RWPE1 (cell line): ENCODE measurements at regions not wholly inside any gene's neighbourhood (a gene's known extent, or its start where the extent isn't known, plus 50 kb on each side); places are given as distances from the start of the nearest gene placed in this dataset.

ENCODE experiments used
- CTCF ChIA-PET: fragments of 350-600 bp; sonication (Branson Sonifier 250); formaldehyde crosslinking; extraction: SDS; loops from one replicate; lab custom pipeline; 2021; lab: Yijun Ruan, JAX
- POLR2A ChIA-PET: fragments of 400-600 bp; formaldehyde crosslinking; extraction: SDS; loops from one replicate; lab custom pipeline; 2020; ENCODE audit warnings: antibody characterized with exemption; ENCODE audit not compliant: low non-redundant PET; lab: Yijun Ruan, JAX
- DNase-seq: peaks from one replicate; pipeline ENCODE4 v3.0.0; 2012; ENCODE audit warnings: low spot score
- H3K27ac ChIP-seq: fragments of 450-650 bp; 2 replicates; pipeline ENCODE4 v1.5.1; 2017
- TF ChIP-seq, protein P1 (sequence below): fragments of 450-650 bp; conservative IDR thresholded peaks from 2 replicates; pipeline ENCODE4 v1.5.1; 2017; ENCODE audit warnings: low read depth, mild to moderate bottlenecking

DNA sequence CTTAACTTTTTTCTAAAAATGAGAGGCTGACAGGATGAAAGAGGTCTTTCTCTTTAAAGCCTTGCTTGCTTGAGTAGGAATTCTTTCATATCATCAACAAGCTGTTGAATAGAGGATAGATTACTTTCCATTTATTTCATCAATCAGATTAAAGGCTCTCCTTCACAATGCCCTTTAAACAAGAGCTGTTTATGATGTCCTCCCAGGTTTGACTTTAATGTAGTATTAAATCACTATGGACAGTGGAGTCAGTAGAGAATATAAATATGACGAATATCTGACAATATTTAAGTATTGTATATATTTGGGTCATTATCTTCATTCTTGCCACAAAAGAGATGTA is 282.0 kb downstream of the ISL1 start:
- TF ChIP-seq, protein P1, sequence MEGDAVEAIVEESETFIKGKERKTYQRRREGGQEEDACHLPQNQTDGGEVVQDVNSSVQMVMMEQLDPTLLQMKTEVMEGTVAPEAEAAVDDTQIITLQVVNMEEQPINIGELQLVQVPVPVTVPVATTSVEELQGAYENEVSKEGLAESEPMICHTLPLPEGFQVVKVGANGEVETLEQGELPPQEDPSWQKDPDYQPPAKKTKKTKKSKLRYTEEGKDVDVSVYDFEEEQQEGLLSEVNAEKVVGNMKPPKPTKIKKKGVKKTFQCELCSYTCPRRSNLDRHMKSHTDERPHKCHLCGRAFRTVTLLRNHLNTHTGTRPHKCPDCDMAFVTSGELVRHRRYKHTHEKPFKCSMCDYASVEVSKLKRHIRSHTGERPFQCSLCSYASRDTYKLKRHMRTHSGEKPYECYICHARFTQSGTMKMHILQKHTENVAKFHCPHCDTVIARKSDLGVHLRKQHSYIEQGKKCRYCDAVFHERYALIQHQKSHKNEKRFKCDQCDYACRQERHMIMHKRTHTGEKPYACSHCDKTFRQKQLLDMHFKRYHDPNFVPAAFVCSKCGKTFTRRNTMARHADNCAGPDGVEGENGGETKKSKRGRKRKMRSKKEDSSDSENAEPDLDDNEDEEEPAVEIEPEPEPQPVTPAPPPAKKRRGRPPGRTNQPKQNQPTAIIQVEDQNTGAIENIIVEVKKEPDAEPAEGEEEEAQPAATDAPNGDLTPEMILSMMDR: no peak
- H3K27ac ChIP-seq: no peak overlapping the region
- ChIA-PET POLR2A (no interaction called here), CTCF (interaction anchor here (0.6 to 0.7 kb wide), 2 partner anchors 11 to 168 kb away, joined by 3 read pairs; no protein-coding TSS in a partner anchor)
- DNase-seq: no peak

DNA sequence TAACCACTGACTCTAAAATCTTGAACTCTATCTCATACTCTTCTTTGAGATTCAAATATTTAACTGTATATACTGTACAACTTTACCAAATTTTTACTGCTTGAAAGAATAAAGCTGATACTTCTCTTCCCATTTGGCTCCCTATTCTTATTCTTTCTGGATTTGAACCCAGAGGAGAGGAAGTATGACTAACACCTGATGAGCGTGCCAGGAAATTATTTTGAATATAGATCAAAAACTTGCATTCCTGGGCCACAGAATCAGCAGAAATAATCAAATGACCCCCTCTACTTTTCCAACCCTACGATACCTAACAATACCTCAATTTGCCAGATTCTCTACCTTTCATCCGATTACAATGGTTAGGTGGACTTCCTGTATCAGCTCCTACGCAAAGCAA is 285.8 kb downstream of the ISL1 start:
- no peak overlapping the region for H3K27ac ChIP-seq
- TF ChIP-seq, protein P1: no peak
- DNase-seq: no peak
- ChIA-PET POLR2A (no interaction called here), CTCF (no interaction called here)

DNA sequence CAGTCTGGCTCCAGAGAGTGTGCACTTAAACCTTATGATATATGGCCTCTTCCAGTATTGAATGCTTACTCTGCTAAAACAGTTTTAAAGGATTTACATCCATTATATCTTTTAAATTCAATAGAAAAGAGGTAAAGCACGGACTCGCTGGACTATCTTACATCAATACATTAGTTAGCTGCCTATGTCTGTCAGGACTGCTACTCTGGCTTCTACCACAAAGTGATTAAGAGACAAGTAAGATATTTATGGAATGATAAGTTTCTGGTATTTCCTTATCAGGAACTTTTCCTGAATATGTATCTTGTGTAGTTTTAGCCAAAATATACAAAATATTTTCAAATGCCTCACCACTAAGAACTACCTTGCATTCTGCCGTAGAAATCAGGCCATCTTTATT is 295.1 kb downstream of the ISL1 start:
- DNase-seq: no peak
- ChIA-PET CTCF (no interaction called here), POLR2A (no interaction called here)
- TF ChIP-seq, protein P1: no peak
- no peak overlapping the region for H3K27ac ChIP-seq

DNA sequence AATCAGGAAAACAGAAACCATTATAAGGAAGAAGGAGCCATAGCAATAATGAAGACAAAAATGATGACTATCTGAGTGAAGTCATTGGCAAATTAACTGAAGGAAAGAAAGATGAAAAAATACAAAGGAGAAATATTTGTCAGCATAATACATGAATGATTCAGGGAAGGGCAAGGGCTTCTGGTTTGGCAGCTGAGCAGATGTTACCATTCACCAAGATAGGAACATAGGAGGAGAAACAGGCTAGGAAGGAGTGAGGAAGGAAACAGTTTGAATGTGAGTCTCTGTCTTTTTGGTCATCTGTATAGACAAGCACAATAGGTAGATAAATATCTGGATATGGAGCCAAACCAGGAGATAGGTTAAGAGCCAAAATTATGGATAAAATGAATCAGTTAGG is 296.0 kb downstream of the ISL1 start:
- CTCF ChIA-PET: no interaction called here
- no peak for DNase-seq
- POLR2A ChIA-PET: no interaction called here
- TF ChIP-seq, protein P1: no peak
- no peak overlapping the region for H3K27ac ChIP-seq

DNA sequence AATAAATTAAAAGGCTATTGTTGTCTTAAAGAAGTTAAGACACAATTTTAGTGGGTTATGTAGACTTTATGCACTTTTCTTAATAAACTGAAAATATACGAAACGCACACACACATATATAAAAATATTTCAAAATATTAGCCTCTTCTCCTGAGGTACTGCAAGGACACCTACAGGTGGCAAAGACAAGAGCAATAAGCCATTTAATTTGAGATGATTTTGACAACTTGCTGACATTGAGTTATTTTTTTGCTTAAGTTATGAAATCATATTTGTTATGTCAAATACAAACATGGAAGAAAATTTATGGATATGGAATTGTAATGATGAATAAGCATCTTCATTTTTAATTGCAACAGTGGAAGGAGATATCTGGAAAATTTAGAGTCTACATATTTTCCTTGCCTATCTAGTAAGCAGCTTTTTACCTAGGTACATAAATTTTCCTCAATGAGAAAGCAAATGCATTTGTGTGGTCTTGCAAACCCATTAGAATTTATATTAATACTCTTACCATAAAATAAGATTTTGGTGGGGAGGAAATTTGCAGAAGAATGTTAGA is 301.6 kb downstream of the ISL1 start:
- H3K27ac ChIP-seq: no peak overlapping the region
- peak; percentile 24 for DNase-seq
- ChIA-PET POLR2A (no interaction called here), CTCF (interaction anchor here (0.6 kb wide), 1 partner anchor 763 kb away, joined by 3 read pairs; no protein-coding TSS in a partner anchor)
- TF ChIP-seq, protein P1: peak; percentile 59

DNA sequence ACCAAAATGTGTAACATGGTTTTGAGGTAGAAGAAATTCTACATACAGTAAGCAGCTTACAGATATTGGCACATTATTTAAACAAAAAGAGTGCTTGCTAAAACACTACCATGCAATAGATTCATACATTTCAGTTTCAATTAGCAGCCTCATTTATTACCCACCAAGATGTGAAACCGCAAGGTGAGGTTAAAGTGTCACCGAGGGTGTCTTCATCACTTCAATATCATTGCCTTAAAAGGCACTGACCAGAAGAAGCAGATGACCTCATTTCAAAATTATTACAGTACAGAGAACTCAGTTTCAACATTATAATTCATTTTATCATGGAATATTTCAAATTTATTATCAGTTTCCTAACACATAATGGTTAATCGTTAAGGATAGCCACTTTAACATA is 302.2 kb downstream of the ISL1 start:
- CTCF ChIA-PET: interaction anchor here (0.6 kb wide), 1 partner anchor 762 kb away, joined by 3 read pairs; no protein-coding TSS in a partner anchor

More for the DNA sequence above, 302.2 kb downstream of the ISL1 start:
- DNase-seq: no peak
- POLR2A ChIA-PET: no interaction called here
- TF ChIP-seq, protein P1: no peak
- no peak overlapping the region for H3K27ac ChIP-seq
